Keratinocyte (primary cell): ENCODE measurements at regions not wholly inside any gene's neighbourhood (a gene's known extent, or its start where the extent isn't known, plus 50 kb on each side); places are given as distances from the start of the nearest gene placed in this dataset.

Source experiments
- DNase-seq: peaks from one replicate; pipeline ENCODE4 v3.0.0-alpha.2; 2011; ENCODE audit warnings: low read depth, missing footprints, low spot score
- FAIRE-seq: peaks from 2 replicates; lab custom pipeline; 2011; peaks lifted over from hg19 to GRCh38; lab: Jason Lieb, UNC
- H2AFZ ChIP-seq: 2 replicates; pipeline ENCODE4 v1.6.0; 2012; ENCODE audit warnings: low read length, control low read depth, inconsistent platforms; ENCODE audit not compliant: control insufficient read depth
- H3K27ac ChIP-seq: 2 replicates; pipeline ENCODE4 v1.5.1; 2011; ENCODE audit warnings: low read length; ENCODE audit not compliant: control insufficient read depth, insufficient read depth
- H3K27me3 ChIP-seq: 3 replicates; pipeline ENCODE4 v1.6.0; 2011; ENCODE audit warnings: low read length; ENCODE audit not compliant: control insufficient read depth, insufficient read depth; ENCODE audit errors: extremely low read depth
- H3K36me3 ChIP-seq, 2 experiments: 2 replicates in 1 of 2; 3 replicates in 1 of 2; pipeline ENCODE4 v1.5.1; 2011; ENCODE audit warnings: low read length in 2 of 2, mild to moderate bottlenecking in 1 of 2; ENCODE audit not compliant: control insufficient read depth in 2 of 2, insufficient read depth in 2 of 2; ENCODE audit errors: extremely low read depth in 1 of 2
- H3K4me1 ChIP-seq: 3 replicates; pipeline ENCODE4 v1.5.1; 2011; ENCODE audit warnings: low read length; ENCODE audit not compliant: control insufficient read depth, insufficient read depth; ENCODE audit errors: extremely low read depth
- H3K4me2 ChIP-seq: 3 replicates; pipeline ENCODE4 v1.6.0; 2011; ENCODE audit warnings: low read depth, low read length; ENCODE audit not compliant: control insufficient read depth, insufficient read depth; ENCODE audit errors: extremely low read depth
- H3K4me3 ChIP-seq, 3 experiments: fragments of 200-600 bp in 1 of 3; sonication (generic) in 1 of 3; 2 replicates in 2 of 3; 3 replicates in 1 of 3; pipeline ENCODE4 v1.5.1; 2011 to 2016; ENCODE audit warnings: low read length in 3 of 3, mild to moderate bottlenecking in 3 of 3, control low read depth in 2 of 3, inconsistent platforms in 1 of 3, low read depth in 1 of 3, mixed read lengths in 1 of 3, mixed run types in 1 of 3, moderate library complexity in 1 of 3; ENCODE audit not compliant: control insufficient read depth in 2 of 3, insufficient read depth in 2 of 3; ENCODE audit errors: extremely low read depth in 1 of 3
- H3K79me2 ChIP-seq: 2 replicates; pipeline ENCODE4 v1.6.0; 2012; ENCODE audit warnings: low read length; ENCODE audit not compliant: control insufficient read depth, insufficient read depth
- H3K9ac ChIP-seq: 3 replicates; pipeline ENCODE4 v1.6.0; 2011; ENCODE audit warnings: low read length; ENCODE audit not compliant: control insufficient read depth, insufficient read depth; ENCODE audit errors: extremely low read depth
- H3K9me1 ChIP-seq: 3 replicates; pipeline ENCODE4 v1.6.0; 2011; ENCODE audit warnings: low read length; ENCODE audit not compliant: control insufficient read depth, insufficient read depth; ENCODE audit errors: extremely low read depth
- H3K9me3 ChIP-seq: 2 replicates; pipeline ENCODE4 v1.5.1; 2012; ENCODE audit warnings: low read depth, low read length; ENCODE audit not compliant: control insufficient read depth
- H4K20me1 ChIP-seq: 3 replicates; pipeline ENCODE4 v1.6.0; 2011; ENCODE audit warnings: low read length; ENCODE audit not compliant: control insufficient read depth, insufficient read depth; ENCODE audit errors: extremely low read depth
- EZH2 ChIP-seq: IDR thresholded peaks from one replicate; pipeline ENCODE4 v1.6.1; 2012; ENCODE audit warnings: inconsistent platforms, mild to moderate bottlenecking, low read length, moderate library complexity
- dilution Hi-C: fragments of 300-500 bp; cut with MboI; formaldehyde crosslinking; loops from one replicate; pipeline ENCODE4 v1.7.0; 2020; ENCODE audit warnings: low sequenced_read_pairs; ENCODE audit not compliant: extremely low pct_ligation_motif_present
- TF ChIP-seq, protein P1 (sequence below), 3 experiments: IDR thresholded peaks in 1 of 3; conservative IDR thresholded peaks in 1 of 3; optimal IDR thresholded peaks in 1 of 3; 2 replicates in 2 of 3; 3 replicates in 1 of 3; pipeline versions ENCODE3 to v1.5.1; 2011; ENCODE audit warnings: low read length in 3 of 3, mild to moderate bottlenecking in 3 of 3, moderate library complexity in 2 of 3, control low read depth in 1 of 3, inconsistent platforms in 1 of 3; ENCODE audit not compliant: insufficient read depth in 2 of 3; ENCODE audit errors: extremely low read depth in 1 of 3

- Histone ChIP-seq H3K79me2 (no peaks in the 10 kb centered on the region), H4K20me1 (no peaks in the 10 kb centered on the region), H3K9ac (no peak overlapping the region), H3K36me3 (no peaks in the 10 kb centered on the region), H3K27me3 (no peaks in the 10 kb centered on the region), H3K4me3 (no peak overlapping the region), H3K4me1 (no peaks in the 10 kb centered on the region), H3K9me1 (no peaks in the 10 kb centered on the region), H3K27ac (no peak overlapping the region), H2AFZ (no peak overlapping the region), H3K9me3 (no peaks in the 10 kb centered on the region), H3K4me2 (no peak overlapping the region)
- no peak for FAIRE-seq
- no peak for DNase-seq
- TF ChIP-seq, protein P1, sequence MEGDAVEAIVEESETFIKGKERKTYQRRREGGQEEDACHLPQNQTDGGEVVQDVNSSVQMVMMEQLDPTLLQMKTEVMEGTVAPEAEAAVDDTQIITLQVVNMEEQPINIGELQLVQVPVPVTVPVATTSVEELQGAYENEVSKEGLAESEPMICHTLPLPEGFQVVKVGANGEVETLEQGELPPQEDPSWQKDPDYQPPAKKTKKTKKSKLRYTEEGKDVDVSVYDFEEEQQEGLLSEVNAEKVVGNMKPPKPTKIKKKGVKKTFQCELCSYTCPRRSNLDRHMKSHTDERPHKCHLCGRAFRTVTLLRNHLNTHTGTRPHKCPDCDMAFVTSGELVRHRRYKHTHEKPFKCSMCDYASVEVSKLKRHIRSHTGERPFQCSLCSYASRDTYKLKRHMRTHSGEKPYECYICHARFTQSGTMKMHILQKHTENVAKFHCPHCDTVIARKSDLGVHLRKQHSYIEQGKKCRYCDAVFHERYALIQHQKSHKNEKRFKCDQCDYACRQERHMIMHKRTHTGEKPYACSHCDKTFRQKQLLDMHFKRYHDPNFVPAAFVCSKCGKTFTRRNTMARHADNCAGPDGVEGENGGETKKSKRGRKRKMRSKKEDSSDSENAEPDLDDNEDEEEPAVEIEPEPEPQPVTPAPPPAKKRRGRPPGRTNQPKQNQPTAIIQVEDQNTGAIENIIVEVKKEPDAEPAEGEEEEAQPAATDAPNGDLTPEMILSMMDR (optimal IDR thresholded peaks at IDR 0.05 in 1 of 3, IDR thresholded peaks at IDR 0.05 in 1 of 3, conservative IDR thresholded peaks at IDR 0.05 in 1 of 3; ENCODE audit: extremely low read depth in 1 of 3, insufficient read depth in 2 of 3, low read length in 3 of 3): no peak
- TF ChIP-seq EZH2: no peak
- dilution Hi-C loops: no loop called here
Measured at GRCh38 chr1:98366343-98366742, 295.2 kb upstream of the SNX7 start.

DNA sequence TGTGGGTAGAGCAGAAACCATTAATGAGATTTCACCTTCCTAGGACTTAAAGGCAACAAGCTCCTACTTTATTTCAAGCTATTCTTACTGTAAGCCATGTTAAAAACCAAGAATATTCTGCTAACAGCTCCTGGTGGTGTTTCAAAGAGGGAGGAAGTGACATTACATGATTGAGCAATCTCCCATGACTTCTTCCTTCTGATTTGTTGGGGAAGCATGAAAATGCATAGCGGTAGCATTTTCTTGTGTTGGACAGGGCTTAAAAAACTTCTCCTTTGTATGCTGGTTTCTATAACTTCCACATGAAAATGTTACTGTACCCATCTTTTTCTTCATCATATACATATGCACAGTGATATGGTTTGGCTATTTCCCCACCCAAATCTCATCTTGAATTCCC is 297.0 kb upstream of the SNX7 start:
- Histone ChIP-seq H3K27ac (no peak overlapping the region), H3K4me3 (no peak overlapping the region), H2AFZ (no peak overlapping the region), H3K4me2 (no peak overlapping the region), H3K4me1 (no peaks in the 10 kb centered on the region), H3K27me3 (no peaks in the 10 kb centered on the region), H4K20me1 (no peaks in the 10 kb centered on the region), H3K79me2 (no peaks in the 10 kb centered on the region), H3K9me3 (no peaks in the 10 kb centered on the region), H3K9ac (no peak overlapping the region), H3K9me1 (no peaks in the 10 kb centered on the region), H3K36me3 (no peaks in the 10 kb centered on the region)
- dilution Hi-C loops: no loop called here
- DNase-seq (no peak), FAIRE-seq (no peak)
- no peak for TF ChIP-seq EZH2

- TF ChIP-seq, protein P1 (optimal IDR thresholded peaks at IDR 0.05 in 1 of 3, IDR thresholded peaks at IDR 0.05 in 1 of 3, conservative IDR thresholded peaks at IDR 0.05 in 1 of 3; ENCODE audit: extremely low read depth in 1 of 3, insufficient read depth in 2 of 3, low read length in 3 of 3): no peak
- TF ChIP-seq EZH2: no peak
- Histone ChIP-seq H3K79me2 (no peaks in the 10 kb centered on the region), H3K4me3 (no peak overlapping the region), H3K36me3 (no peaks in the 10 kb centered on the region), H3K9me3 (no peaks in the 10 kb centered on the region), H3K27ac (no peak overlapping the region), H4K20me1 (no peaks in the 10 kb centered on the region), H3K4me2 (no peak overlapping the region), H3K27me3 (no peaks in the 10 kb centered on the region), H3K4me1 (peaks cover 4% of the 10 kb centered on the region), H2AFZ (no peak overlapping the region), H3K9ac (no peak overlapping the region), H3K9me1 (no peaks in the 10 kb centered on the region)
- no peak for FAIRE-seq
- no peak for DNase-seq
- dilution Hi-C loops: no loop called here
Measured at GRCh38 chr1:98360864-98361263, 300.7 kb upstream of the SNX7 start.
